ENCODE measurements at regions not wholly inside any gene's neighbourhood (a gene's known extent, or its start where the extent isn't known, plus 50 kb on each side); places are given as distances from the start of the nearest gene placed in this dataset.
A peak's percentile ranks its signal among the peaks of the same experiment; 100 is the strongest.

DNA sequence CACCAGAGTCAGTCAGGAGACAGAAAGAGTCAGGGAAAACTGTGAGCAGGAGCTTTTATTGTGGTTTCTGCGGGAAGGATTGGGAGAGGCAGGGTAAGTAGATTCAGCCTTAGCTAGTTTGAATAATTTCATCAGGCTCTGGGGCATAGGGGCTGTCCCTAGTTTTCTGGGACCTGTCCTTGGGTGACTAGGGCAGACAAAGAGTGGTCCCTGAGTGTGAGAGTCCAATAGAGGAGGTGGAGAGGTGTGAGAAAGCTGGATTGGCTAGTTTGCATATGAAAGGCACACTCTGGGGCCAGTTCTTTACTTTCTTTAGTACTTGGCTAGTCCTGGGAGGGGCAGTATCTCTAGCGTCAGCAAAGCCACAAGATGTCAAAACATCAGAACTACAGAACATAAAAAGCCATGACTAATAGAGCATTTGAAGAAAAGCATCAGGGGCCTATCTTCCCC is 255.6 kb downstream of the HS3ST3A1 start:
- DNase-seq (ENCODE audit: low read depth): peak; percentile 90
- no peak overlapping the region for H3K4me3 ChIP-seq (ENCODE audit: control insufficient read depth, low read depth, low read length)
- TF ChIP-seq, protein P1, sequence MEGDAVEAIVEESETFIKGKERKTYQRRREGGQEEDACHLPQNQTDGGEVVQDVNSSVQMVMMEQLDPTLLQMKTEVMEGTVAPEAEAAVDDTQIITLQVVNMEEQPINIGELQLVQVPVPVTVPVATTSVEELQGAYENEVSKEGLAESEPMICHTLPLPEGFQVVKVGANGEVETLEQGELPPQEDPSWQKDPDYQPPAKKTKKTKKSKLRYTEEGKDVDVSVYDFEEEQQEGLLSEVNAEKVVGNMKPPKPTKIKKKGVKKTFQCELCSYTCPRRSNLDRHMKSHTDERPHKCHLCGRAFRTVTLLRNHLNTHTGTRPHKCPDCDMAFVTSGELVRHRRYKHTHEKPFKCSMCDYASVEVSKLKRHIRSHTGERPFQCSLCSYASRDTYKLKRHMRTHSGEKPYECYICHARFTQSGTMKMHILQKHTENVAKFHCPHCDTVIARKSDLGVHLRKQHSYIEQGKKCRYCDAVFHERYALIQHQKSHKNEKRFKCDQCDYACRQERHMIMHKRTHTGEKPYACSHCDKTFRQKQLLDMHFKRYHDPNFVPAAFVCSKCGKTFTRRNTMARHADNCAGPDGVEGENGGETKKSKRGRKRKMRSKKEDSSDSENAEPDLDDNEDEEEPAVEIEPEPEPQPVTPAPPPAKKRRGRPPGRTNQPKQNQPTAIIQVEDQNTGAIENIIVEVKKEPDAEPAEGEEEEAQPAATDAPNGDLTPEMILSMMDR (IDR thresholded peaks at IDR 0.05; ENCODE audit: control insufficient read depth, insufficient read depth, low read depth, low read length, missing control alignments): no peak

DNA sequence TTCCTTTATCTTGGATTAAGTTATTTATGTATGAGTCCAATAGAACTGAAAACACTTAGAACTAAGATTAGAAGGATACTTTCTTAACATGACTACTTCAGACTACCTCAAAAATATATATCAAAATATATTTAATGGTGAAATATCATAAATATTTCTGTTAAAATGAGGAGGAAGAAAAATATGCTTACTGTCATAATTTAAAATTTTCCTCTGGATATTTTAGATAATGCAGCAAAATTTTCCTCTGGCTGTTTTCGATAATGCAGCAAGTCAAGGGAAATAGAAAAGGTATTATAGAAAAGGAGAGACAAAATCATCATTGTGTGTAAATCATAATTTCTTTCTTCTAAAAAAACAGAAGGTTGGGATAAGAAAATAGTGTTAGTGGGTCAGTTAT is 263.3 kb downstream of the HS3ST3A1 start:
- TF ChIP-seq, protein P1 (IDR thresholded peaks at IDR 0.05; ENCODE audit: control insufficient read depth, insufficient read depth, low read depth, low read length, missing control alignments): no peak
- no peak overlapping the region for H3K4me3 ChIP-seq (ENCODE audit: control insufficient read depth, low read depth, low read length)

DNA sequence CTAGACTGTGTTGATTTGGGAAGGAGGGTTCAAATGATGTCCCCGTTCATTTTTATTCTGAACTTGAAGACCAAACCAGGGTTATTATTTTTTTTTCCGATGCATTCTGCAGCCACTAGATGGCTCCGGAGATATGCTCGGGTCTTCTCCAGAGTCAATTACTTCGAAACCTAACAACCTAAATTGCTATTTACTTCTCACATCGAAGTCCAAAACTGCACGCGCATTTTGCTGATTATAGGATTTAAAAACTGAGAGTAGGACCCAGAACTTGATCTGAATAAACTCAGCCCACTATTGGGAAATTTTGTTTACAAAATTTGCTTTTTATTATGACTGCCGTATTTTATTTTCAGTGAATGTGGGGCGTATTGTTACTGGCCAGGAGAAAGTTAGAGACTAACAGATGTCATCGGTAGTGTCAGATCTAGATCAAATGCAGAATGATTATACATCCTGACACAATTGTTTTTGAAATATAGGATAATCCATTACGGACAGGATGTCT is 263.8 kb downstream of the HS3ST3A1 start:
- TF ChIP-seq, protein P1 (IDR thresholded peaks at IDR 0.05; ENCODE audit: control insufficient read depth, insufficient read depth, low read depth, low read length, missing control alignments): peak; percentile 81
- H3K4me3 ChIP-seq (ENCODE audit: control insufficient read depth, low read depth, low read length): peak overlapping the region; percentile 34
- peak; percentile 32 for DNase-seq (ENCODE audit: low read depth)

More for the DNA sequence above, 263.3 kb downstream of the HS3ST3A1 start:
- DNase-seq (ENCODE audit: low read depth): no peak

DNA sequence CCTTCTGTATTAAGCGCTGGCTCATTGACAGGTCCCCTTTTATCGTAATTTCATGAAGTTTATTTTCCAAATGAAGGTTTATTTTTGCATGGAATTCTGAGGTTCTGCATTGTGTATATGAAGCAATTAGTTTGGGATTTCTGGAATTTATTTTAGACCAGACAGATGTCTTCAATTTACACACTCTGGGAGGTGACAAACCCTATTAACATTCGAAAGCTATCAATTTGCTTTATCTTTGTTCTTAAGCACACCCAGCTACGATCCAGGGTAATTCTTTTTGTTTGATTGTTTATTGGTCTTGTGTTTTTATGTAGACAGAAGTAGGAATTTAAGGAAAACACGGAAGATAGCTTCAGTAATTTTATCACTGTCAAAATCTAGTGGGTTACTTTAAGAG is 264.6 kb downstream of the HS3ST3A1 start:
- TF ChIP-seq, protein P1 (IDR thresholded peaks at IDR 0.05; ENCODE audit: control insufficient read depth, insufficient read depth, low read depth, low read length, missing control alignments): no peak
- DNase-seq (ENCODE audit: low read depth): no peak
- no peak overlapping the region for H3K4me3 ChIP-seq (ENCODE audit: control insufficient read depth, low read depth, low read length)

DNA sequence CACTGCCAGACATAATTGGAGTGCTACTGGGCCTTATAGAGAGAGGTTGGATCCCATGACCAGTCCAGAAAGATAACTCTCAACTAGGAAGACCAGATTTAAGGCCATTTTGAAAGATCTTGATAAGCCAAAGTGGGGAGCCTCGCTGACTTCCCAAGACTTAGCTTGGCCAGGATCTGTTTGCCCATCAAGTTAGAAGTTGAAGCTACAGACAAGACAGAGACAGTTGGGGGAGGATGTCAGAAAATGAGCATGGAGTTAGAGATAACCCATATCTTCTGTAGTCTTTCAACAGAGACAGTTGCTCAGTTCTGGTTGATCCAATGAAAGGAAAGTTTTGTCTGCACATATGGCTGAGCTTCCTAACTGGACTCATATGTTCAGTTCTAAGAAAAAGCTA is 267.4 kb downstream of the HS3ST3A1 start:
- DNase-seq (ENCODE audit: low read depth): no peak
- no peak overlapping the region for H3K4me3 ChIP-seq (ENCODE audit: control insufficient read depth, low read depth, low read length)
- TF ChIP-seq, protein P1 (IDR thresholded peaks at IDR 0.05; ENCODE audit: control insufficient read depth, insufficient read depth, low read depth, low read length, missing control alignments): no peak

DNA sequence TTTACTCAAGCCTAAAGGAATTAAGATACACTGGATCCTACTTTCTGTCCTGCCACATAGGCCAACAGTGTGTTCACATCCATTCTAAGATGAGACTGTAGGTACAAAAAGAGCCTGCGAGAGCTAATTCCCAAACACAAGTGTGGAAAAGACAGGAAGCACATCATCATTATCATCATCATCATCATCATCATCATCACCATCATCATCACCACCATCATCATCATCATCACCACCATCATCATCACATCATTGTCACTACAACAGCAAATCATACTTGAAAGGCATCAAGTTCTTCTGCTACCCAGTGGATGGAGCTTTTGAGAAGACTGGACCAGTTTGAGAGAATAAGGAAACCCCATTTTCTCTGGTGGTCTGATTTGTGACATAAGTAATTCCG is 268.1 kb downstream of the HS3ST3A1 start:
- TF ChIP-seq, protein P1 (IDR thresholded peaks at IDR 0.05; ENCODE audit: control insufficient read depth, insufficient read depth, low read depth, low read length, missing control alignments): no peak

DNA sequence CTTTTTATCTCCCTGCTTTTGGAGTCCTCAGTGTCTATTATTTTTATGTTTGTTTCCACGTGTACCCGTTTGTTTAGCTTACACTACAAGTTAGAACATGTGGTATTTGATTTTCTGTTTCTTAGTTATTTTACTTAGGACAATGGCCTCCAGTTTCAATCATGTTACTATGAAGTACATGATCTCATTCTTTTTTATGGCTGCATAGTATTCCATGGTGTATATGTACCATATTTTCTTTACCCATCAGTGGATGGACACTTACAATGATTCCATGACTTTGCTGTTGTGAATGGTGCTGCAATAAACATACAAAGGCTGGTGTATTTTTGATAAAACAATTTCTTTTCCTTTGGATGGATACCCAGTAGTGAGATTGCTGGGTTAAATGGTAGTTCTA is 269.5 kb downstream of the HS3ST3A1 start:
- no peak for DNase-seq (ENCODE audit: low read depth)
- no peak overlapping the region for H3K4me3 ChIP-seq (ENCODE audit: control insufficient read depth, low read depth, low read length)
- TF ChIP-seq, protein P1 (IDR thresholded peaks at IDR 0.05; ENCODE audit: control insufficient read depth, insufficient read depth, low read depth, low read length, missing control alignments): no peak

More for the DNA sequence above, 268.1 kb downstream of the HS3ST3A1 start:
- no peak for DNase-seq (ENCODE audit: low read depth)
- H3K4me3 ChIP-seq (ENCODE audit: control insufficient read depth, low read depth, low read length): no peak overlapping the region

All from AG09309 (cell line).